Suppressor macrophage (primary cell): ENCODE measurements at regions not wholly inside any gene's neighbourhood (a gene's known extent, or its start where the extent isn't known, plus 50 kb on each side); places are given as distances from the start of the nearest gene placed in this dataset.
A peak's percentile ranks its signal among the peaks of the same experiment; 100 is the strongest.
"Not testable (repeated sequence)": the region's sequence is repeated elsewhere in the genome, so short reads cannot be mapped to it uniquely, and the experiment has no call there.

Source experiments
- DNase-seq, 4 experiments: peaks; one replicate each; pipeline ENCODE4 v3.0.0-alpha.2; 2020 to 2022

GRCh38 chr3:105277656-105278055 lies 89.1 kb upstream of the ALCAM start:
- DNase-seq = no peak

- DNase-seq = peak in 1 of 4 experiments; percentile 11
Measured at GRCh38 chr3:105278688-105279087, 88.0 kb upstream of the ALCAM start.

GRCh38 chr3:105281989-105282388 lies 84.7 kb upstream of the ALCAM start:
- DNase-seq = no peak

GRCh38 chr3:105284876-105285275 lies 81.8 kb upstream of the ALCAM start:
- no peak for DNase-seq

GRCh38 chr3:105285653-105286241 lies 81.0 kb upstream of the ALCAM start:
- DNase-seq = no peak

- DNase-seq = no peak
Measured at GRCh38 chr3:105293441-105293840, 73.3 kb upstream of the ALCAM start.

- not testable (repeated sequence) for DNase-seq
Measured at GRCh38 chr3:105296182-105296822, 70.4 kb upstream of the ALCAM start.

- DNase-seq = no peak
Measured at GRCh38 chr3:105304487-105304886, 62.2 kb upstream of the ALCAM start.

- DNase-seq = no peak
Measured at GRCh38 chr3:105315144-105315543, 51.6 kb upstream of the ALCAM start.

GRCh38 chr3:105315815-105316214 lies 50.9 kb upstream of the ALCAM start:
- no peak for DNase-seq

- DNase-seq = peak; percentile 9 to 65 (median 33)
Measured at GRCh38 chr3:105316331-105316730, 50.4 kb upstream of the ALCAM start.
